ENCODE measurements at regions not wholly inside any gene's neighbourhood (a gene's known extent, or its start where the extent isn't known, plus 50 kb on each side); places are given as distances from the start of the nearest gene placed in this dataset.

DNA sequence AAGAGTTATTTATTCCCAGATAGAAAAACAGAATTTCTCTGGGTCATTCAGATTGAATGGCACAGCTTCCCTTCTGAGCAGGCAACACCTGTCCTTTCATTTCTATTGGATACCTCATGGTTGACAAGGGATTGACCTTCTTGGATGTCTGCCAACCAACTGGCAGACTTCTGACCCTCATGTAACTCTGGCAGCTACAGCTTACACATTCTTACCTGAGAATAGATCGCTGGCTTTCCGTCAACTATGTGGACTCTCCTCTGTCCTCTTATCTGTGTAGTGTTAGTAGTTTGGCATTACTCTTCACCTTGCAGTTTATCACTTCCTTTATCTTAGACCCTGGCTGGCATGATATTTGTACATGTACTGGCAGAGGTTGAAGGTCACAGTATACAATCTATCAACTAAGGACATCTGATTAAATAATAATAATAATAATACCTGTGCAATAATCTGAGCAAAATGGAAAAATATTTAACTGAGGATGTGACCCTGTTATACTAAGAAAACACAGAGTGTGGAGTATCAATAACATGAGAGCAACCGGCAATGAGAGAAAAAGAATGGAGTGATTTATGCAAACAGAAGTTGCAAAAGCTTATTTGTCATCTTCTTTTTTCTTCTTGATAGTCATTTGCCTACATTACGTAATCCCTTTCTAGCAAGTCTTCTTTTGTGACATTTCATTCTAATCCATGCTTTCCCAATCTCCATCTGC, 1118.2 kb downstream of the ARAP2 start:
- no peak for TF ChIP-seq ZFP36 (IDR thresholded peaks at IDR 0.05; ENCODE audit: borderline replicate concordance, partially characterized antibody)
- no peak for TF ChIP-seq RAD21 (conservative IDR thresholded peaks at IDR 0.05 in 1 of 2, IDR thresholded peaks at IDR 0.05 in 1 of 2)
- TF ChIP-seq, protein P1, sequence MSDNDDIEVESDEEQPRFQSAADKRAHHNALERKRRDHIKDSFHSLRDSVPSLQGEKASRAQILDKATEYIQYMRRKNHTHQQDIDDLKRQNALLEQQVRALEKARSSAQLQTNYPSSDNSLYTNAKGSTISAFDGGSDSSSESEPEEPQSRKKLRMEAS (IDR thresholded peaks at IDR 0.05): no peak
- TF ChIP-seq POLR2A (IDR thresholded peaks at IDR 0.05; ENCODE audit: low read length): no peak
- TF ChIP-seq, protein P2, sequence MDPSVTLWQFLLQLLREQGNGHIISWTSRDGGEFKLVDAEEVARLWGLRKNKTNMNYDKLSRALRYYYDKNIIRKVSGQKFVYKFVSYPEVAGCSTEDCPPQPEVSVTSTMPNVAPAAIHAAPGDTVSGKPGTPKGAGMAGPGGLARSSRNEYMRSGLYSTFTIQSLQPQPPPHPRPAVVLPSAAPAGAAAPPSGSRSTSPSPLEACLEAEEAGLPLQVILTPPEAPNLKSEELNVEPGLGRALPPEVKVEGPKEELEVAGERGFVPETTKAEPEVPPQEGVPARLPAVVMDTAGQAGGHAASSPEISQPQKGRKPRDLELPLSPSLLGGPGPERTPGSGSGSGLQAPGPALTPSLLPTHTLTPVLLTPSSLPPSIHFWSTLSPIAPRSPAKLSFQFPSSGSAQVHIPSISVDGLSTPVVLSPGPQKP (IDR thresholded peaks at IDR 0.05; ENCODE audit: low read depth, low read length): no peak
- TF ChIP-seq, protein P3, sequence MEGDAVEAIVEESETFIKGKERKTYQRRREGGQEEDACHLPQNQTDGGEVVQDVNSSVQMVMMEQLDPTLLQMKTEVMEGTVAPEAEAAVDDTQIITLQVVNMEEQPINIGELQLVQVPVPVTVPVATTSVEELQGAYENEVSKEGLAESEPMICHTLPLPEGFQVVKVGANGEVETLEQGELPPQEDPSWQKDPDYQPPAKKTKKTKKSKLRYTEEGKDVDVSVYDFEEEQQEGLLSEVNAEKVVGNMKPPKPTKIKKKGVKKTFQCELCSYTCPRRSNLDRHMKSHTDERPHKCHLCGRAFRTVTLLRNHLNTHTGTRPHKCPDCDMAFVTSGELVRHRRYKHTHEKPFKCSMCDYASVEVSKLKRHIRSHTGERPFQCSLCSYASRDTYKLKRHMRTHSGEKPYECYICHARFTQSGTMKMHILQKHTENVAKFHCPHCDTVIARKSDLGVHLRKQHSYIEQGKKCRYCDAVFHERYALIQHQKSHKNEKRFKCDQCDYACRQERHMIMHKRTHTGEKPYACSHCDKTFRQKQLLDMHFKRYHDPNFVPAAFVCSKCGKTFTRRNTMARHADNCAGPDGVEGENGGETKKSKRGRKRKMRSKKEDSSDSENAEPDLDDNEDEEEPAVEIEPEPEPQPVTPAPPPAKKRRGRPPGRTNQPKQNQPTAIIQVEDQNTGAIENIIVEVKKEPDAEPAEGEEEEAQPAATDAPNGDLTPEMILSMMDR (IDR thresholded peaks at IDR 0.05): no peak
- no peak for TF ChIP-seq RFX5 (IDR thresholded peaks at IDR 0.05)
- no peak for TF ChIP-seq POLR2AphosphoS2 (conservative IDR thresholded peaks at IDR 0.05; ENCODE audit: low read length)
- no peak for TF ChIP-seq CBX8 (IDR thresholded peaks at IDR 0.05)
